AG09319 (cell line): ENCODE measurements at regions not wholly inside any gene's neighbourhood (a gene's known extent, or its start where the extent isn't known, plus 50 kb on each side); places are given as distances from the start of the nearest gene placed in this dataset.

Experiments
- DNase-seq: peaks from one replicate; pipeline ENCODE4 v3.0.0-alpha.2; 2010; ENCODE audit warnings: low read depth; ENCODE audit errors: extremely low read depth
- TF ChIP-seq, protein P1 (sequence below): IDR thresholded peaks from 2 replicates; pipeline ENCODE4 v1.5.1; 2011; ENCODE audit warnings: low read depth, mild to moderate bottlenecking, inconsistent platforms, low read length, moderate library complexity

DNA sequence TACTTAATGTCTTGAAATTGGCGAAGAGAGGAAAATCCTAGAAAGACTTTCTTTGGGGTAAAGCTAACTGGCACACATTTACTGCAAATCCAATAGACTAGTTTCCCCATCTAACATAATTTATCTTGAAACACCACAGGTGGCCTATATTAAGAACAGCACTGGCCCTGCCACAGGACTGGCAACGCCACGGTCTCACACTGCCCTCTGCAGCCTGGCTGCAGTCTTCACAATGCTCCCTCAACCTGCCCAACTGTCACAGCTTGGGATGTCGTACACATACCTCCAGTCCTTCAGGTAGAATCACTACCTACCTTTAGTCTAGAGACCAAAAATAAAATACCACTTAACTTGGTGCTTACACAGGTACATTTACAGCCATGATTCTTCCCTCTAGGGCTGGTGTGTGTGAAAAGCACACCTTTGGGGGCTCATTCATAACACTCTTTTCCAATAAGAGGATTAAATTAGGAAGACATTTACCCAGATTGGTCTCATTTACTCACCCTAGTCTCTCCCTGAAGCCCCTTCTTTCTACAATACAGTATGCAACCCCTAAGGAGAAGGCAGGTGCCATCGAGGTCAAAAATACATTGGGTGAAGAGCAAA, 222.2 kb downstream of the C1D start:
- TF ChIP-seq, protein P1, sequence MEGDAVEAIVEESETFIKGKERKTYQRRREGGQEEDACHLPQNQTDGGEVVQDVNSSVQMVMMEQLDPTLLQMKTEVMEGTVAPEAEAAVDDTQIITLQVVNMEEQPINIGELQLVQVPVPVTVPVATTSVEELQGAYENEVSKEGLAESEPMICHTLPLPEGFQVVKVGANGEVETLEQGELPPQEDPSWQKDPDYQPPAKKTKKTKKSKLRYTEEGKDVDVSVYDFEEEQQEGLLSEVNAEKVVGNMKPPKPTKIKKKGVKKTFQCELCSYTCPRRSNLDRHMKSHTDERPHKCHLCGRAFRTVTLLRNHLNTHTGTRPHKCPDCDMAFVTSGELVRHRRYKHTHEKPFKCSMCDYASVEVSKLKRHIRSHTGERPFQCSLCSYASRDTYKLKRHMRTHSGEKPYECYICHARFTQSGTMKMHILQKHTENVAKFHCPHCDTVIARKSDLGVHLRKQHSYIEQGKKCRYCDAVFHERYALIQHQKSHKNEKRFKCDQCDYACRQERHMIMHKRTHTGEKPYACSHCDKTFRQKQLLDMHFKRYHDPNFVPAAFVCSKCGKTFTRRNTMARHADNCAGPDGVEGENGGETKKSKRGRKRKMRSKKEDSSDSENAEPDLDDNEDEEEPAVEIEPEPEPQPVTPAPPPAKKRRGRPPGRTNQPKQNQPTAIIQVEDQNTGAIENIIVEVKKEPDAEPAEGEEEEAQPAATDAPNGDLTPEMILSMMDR, result peak; percentile 89
- peak; percentile 42 for DNase-seq

DNA sequence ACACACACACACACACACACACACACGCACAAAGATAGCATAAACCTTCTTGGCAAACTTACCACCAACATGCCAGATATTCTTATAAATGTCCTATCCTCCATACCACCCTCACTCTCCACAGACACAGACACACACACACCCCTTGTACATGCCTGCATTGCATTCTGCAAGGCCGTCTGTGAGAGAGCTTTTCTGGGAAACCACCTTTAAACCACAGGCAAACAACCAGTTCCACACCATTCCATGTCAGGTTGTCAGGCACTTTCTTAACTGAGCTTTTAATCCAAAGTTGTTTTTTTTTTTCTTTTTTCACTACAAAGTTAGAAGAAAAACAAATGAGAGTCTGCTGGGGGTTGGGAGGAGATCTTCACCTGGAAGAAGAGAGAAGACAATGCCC, 221.1 kb downstream of the C1D start:
- DNase-seq, result no peak
- TF ChIP-seq, protein P1, result no peak

DNA sequence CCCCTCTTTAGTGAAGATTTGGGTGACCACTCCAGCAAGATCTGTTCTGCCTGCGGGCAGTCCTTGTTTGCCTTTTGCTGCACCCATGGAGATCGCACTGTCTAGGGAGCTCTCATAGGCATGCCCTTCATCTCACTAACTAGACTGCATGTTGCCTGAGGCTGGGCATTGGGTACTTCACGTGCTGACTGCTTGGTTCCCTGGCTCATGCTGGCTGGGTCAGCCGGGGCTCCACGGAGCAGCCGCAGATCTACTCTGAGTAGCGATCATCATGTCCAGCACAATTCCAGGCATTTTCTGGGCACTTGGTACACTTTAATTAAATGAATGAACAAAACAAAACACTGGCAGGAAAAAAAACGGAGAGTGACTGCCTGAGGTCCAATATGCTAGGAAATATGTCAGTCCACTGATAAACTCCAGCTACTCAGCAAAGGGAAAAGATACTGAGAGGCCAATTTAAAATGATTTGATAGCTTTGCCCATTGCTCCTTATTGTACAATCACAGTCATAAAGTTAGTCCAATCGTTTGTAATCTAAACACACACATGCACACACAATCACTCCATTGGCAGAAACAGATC, 220.3 kb downstream of the C1D start:
- TF ChIP-seq, protein P1, result no peak
- DNase-seq, result no peak

DNA sequence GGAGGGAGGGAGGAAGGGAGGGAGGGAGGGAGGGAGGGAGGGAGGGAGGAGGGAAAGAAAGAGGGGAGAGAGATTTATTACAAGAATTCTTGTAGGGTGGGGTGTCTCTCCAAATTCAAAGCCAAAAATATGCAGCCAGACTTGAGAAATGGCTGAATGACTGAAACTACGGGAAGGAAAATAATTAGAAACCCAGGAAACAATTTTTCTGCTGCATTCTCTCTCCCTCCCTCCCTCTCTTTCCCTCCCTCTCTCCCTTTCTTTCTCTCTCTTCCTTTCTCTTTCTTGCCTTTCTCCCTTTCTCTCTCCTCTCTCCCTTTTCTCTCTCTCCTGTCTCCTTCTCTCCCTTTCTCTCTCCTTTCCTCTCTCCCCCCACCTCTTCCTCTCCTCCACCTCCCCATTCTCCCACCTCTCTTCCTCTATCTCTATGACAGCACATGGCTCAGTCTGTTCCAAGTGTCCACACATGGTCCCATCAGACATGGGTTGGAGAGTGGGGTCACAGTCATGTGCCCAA, 218.7 kb downstream of the C1D start:
- DNase-seq, result no peak
- TF ChIP-seq, protein P1, result no peak

DNA sequence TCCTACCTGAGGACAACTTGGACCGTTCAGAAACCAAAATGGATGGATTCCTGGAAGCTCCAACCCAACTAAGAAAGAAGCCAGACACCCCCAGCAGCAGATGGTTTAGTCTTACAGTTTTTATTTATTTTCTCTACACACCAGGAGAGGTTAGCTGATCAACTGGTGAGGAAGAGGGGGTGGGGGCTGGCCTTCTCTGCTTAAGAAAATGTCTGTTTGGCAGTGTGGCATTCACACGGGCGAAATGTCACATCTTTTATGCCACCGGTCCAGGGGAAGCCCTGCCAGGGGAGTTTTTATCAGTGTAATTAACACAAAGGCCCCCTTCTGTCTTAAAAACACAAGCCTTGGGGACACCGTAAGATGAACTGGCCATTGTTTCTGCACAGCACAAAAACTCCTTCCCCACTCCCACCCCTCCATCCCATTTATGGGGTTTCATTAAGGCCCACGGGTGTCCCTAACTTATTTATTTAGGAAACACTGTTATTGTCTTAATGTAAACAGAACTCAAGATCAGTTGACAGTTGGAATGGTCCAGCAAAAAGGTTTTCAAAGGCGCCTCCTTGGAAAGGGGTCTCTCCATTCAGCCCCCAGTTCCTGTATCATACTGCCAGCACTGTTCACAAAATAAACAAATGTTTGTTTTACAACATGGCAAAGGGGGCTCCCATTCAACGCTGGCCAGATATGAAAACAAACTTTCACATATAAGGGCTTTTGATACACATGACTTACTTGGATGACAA, 217.0 kb downstream of the C1D start:
- DNase-seq, result no peak
- TF ChIP-seq, protein P1, result no peak

DNA sequence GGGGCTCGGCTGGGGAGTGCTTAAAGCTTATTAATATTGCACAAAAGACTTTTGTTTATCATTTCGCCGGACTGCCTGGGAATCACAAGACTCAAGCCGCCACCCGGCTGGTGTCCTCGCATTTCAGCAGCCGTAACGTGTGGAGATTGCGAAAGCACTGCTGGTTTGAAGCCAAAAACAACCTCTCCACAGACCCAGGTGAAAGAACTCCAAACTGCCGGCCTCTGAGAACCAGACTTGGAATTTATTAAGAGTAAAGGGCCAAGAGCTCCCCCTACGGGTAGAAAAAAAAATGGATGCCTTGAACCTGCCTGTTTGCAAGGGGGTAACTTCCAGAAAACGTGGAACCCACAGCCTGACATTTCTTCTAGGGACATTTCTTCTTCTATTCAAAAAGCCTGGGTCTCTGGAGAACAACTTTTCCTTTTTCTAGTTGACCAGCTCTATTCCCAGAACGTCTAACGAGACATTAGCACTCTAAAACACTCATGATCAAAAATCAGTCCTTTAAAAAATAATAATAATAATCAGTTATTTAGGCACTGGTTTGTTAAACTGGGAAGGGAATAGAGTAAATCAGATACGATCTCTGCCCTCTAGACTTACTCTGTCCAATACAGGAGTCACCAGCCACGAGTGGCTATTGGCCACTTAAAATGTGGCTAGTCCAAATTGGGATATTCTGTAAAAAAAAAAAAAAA, 216.3 kb downstream of the C1D start:
- peak; percentile 76 for DNase-seq
- TF ChIP-seq, protein P1, result peak; percentile 74
